ENCODE measurements at regions not wholly inside any gene's neighbourhood (a gene's known extent, or its start where the extent isn't known, plus 50 kb on each side); places are given as distances from the start of the nearest gene placed in this dataset.

GRCh38 chrX:57848857-57849256 lies 61.4 kb downstream of the ZXDA start:
- Histone ChIP-seq H3K36me3 (ENCODE audit: low read depth) (no peaks in the 10 kb centered on the region), H3K4me3 (ENCODE audit: severe bottlenecking) (no peak overlapping the region), H3K27me3 (ENCODE audit: insufficient read depth, poor library complexity, severe bottlenecking) (no peaks in the 10 kb centered on the region), H3K4me1 (ENCODE audit: insufficient read depth, poor library complexity, severe bottlenecking) (no peaks in the 10 kb centered on the region), H3K27ac (ENCODE audit: poor library complexity, severe bottlenecking) (no peak overlapping the region), H3K9me3 (ENCODE audit: severe bottlenecking) (no peaks in the 10 kb centered on the region)
- DNase-seq (ENCODE audit: low spot score) (no peak), ATAC-seq (ENCODE audit: low read depth) (no peak)
- TF ChIP-seq, protein P1, sequence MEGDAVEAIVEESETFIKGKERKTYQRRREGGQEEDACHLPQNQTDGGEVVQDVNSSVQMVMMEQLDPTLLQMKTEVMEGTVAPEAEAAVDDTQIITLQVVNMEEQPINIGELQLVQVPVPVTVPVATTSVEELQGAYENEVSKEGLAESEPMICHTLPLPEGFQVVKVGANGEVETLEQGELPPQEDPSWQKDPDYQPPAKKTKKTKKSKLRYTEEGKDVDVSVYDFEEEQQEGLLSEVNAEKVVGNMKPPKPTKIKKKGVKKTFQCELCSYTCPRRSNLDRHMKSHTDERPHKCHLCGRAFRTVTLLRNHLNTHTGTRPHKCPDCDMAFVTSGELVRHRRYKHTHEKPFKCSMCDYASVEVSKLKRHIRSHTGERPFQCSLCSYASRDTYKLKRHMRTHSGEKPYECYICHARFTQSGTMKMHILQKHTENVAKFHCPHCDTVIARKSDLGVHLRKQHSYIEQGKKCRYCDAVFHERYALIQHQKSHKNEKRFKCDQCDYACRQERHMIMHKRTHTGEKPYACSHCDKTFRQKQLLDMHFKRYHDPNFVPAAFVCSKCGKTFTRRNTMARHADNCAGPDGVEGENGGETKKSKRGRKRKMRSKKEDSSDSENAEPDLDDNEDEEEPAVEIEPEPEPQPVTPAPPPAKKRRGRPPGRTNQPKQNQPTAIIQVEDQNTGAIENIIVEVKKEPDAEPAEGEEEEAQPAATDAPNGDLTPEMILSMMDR (IDR thresholded peaks at IDR 0.05; ENCODE audit: poor library complexity, severe bottlenecking) = no peak

- Histone ChIP-seq H3K27ac (ENCODE audit: poor library complexity, severe bottlenecking) (no peak overlapping the region), H3K9me3 (ENCODE audit: severe bottlenecking) (no peaks in the 10 kb centered on the region), H3K4me3 (ENCODE audit: severe bottlenecking) (no peak overlapping the region), H3K4me1 (ENCODE audit: insufficient read depth, poor library complexity, severe bottlenecking) (no peaks in the 10 kb centered on the region), H3K27me3 (ENCODE audit: insufficient read depth, poor library complexity, severe bottlenecking) (no peaks in the 10 kb centered on the region), H3K36me3 (ENCODE audit: low read depth) (no peaks in the 10 kb centered on the region)
- no peak for DNase-seq (ENCODE audit: low spot score)
- TF ChIP-seq, protein P1 (IDR thresholded peaks at IDR 0.05; ENCODE audit: poor library complexity, severe bottlenecking) = no peak
- no peak for ATAC-seq (ENCODE audit: low read depth)
Observed at GRCh38 chrX:57822818-57823217, 87.4 kb downstream of the ZXDA start.

GRCh38 chrX:57822398-57822797 lies 87.9 kb downstream of the ZXDA start:
- DNase-seq (ENCODE audit: low spot score) (no peak), ATAC-seq (ENCODE audit: low read depth) (no peak)
- no peak overlapping the region for H3K27ac ChIP-seq (ENCODE audit: poor library complexity, severe bottlenecking)
- no peak overlapping the region for H3K4me3 ChIP-seq (ENCODE audit: severe bottlenecking)
- H3K9me3 ChIP-seq (ENCODE audit: severe bottlenecking) = no peaks in the 10 kb centered on the region
- H3K4me1 ChIP-seq (ENCODE audit: insufficient read depth, poor library complexity, severe bottlenecking) = no peaks in the 10 kb centered on the region
- TF ChIP-seq, protein P1 (IDR thresholded peaks at IDR 0.05; ENCODE audit: poor library complexity, severe bottlenecking) = no peak
- no peaks in the 10 kb centered on the region for H3K27me3 ChIP-seq (ENCODE audit: insufficient read depth, poor library complexity, severe bottlenecking)
- H3K36me3 ChIP-seq (ENCODE audit: low read depth) = no peaks in the 10 kb centered on the region

GRCh38 chrX:57821703-57822387 lies 88.4 kb downstream of the ZXDA start:
- Histone ChIP-seq H3K9me3 (ENCODE audit: severe bottlenecking) (no peaks in the 10 kb centered on the region), H3K27me3 (ENCODE audit: insufficient read depth, poor library complexity, severe bottlenecking) (no peaks in the 10 kb centered on the region), H3K4me1 (ENCODE audit: insufficient read depth, poor library complexity, severe bottlenecking) (no peaks in the 10 kb centered on the region), H3K27ac (ENCODE audit: poor library complexity, severe bottlenecking) (no peak overlapping the region), H3K36me3 (ENCODE audit: low read depth) (no peaks in the 10 kb centered on the region), H3K4me3 (ENCODE audit: severe bottlenecking) (no peak overlapping the region)
- peak; percentile 61 for ATAC-seq (ENCODE audit: low read depth)
- TF ChIP-seq, protein P1 (IDR thresholded peaks at IDR 0.05; ENCODE audit: poor library complexity, severe bottlenecking) = peak; percentile 56
- DNase-seq (ENCODE audit: low spot score) = no peak

DNA sequence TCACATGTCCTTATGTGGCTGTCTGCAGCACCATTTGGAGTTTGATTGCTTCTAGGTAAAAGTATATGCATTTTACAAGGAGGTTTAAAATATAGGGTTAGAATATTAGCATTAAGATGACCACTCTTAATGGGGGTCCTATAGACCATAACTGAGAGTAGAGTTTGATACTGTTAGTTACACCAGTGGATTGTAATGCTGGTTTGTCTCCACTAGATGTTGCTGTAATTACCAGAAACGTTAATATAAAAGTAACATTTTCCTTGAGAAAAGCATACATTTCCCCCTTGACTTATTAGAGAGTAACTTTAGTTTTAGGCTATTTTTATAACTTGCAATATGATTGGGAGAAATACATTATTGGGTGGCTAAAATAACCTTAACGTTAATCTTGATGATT lies 93.0 kb downstream of the ZXDA start:
- Histone ChIP-seq H3K4me3 (ENCODE audit: severe bottlenecking) (no peak overlapping the region), H3K36me3 (ENCODE audit: low read depth) (no peaks in the 10 kb centered on the region), H3K27ac (ENCODE audit: poor library complexity, severe bottlenecking) (no peak overlapping the region), H3K4me1 (ENCODE audit: insufficient read depth, poor library complexity, severe bottlenecking) (no peaks in the 10 kb centered on the region), H3K9me3 (ENCODE audit: severe bottlenecking) (no peaks in the 10 kb centered on the region), H3K27me3 (ENCODE audit: insufficient read depth, poor library complexity, severe bottlenecking) (no peaks in the 10 kb centered on the region)
- no peak for DNase-seq (ENCODE audit: low spot score)
- TF ChIP-seq, protein P1 (IDR thresholded peaks at IDR 0.05; ENCODE audit: poor library complexity, severe bottlenecking) = peak; percentile 19
- ATAC-seq (ENCODE audit: low read depth) = no peak

Measured in RWPE2 (cell line).